DND-41 (cell line): ENCODE measurements at regions not wholly inside any gene's neighbourhood (a gene's known extent, or its start where the extent isn't known, plus 50 kb on each side); places are given as distances from the start of the nearest gene placed in this dataset.

Experiments used
- ATAC-seq: fragments of 200-7000 bp; cut with Tn5 transposase; 3 replicates; pipeline ENCODE4 v1.9.1; 2021; ENCODE audit warnings: low read depth; ENCODE audit not compliant: insufficient read depth
- DNase-seq: peaks from one replicate; pipeline ENCODE4 v3.0.0-alpha.2; 2020
- H2AFZ ChIP-seq: 2 replicates; pipeline ENCODE4 v1.6.0; 2012; ENCODE audit warnings: low read depth, low read length
- H3K27ac ChIP-seq: 2 replicates; pipeline ENCODE4 v1.5.1; 2012; ENCODE audit warnings: low read length, inconsistent platforms
- H3K27me3 ChIP-seq: fragments of 200-600 bp; sonication (generic); 2 replicates; pipeline ENCODE4 v1.6.0; 2012; ENCODE audit warnings: low read length, mild to moderate bottlenecking, inconsistent platforms; ENCODE audit not compliant: insufficient read depth, poor library complexity
- H3K36me3 ChIP-seq: 2 replicates; pipeline ENCODE4 v1.5.1; 2012; ENCODE audit warnings: low read length, inconsistent platforms; ENCODE audit not compliant: insufficient read depth
- H3K4me1 ChIP-seq: 2 replicates; pipeline ENCODE4 v1.5.1; 2012; ENCODE audit warnings: mild to moderate bottlenecking, low read length; ENCODE audit not compliant: insufficient read depth
- H3K4me2 ChIP-seq: 2 replicates; pipeline ENCODE4 v1.6.0; 2012; ENCODE audit warnings: mild to moderate bottlenecking, moderate library complexity, low read length, inconsistent platforms; ENCODE audit not compliant: insufficient read depth
- H3K4me3 ChIP-seq, 2 experiments: fragments of 200-600 bp in 1 of 2; shearing (Covaris generic) in 1 of 2; 2 replicates each; pipeline ENCODE4 v1.5.1; 2012 to 2016; ENCODE audit warnings: inconsistent platforms in 2 of 2, low read length in 2 of 2, mild to moderate bottlenecking in 2 of 2, low read depth in 1 of 2, moderate library complexity in 1 of 2
- H3K79me2 ChIP-seq: 2 replicates; pipeline ENCODE4 v1.6.0; 2012; ENCODE audit warnings: low read length, inconsistent platforms; ENCODE audit not compliant: insufficient read depth
- H3K9ac ChIP-seq: 2 replicates; pipeline ENCODE4 v1.6.0; 2012; ENCODE audit warnings: low read depth, mild to moderate bottlenecking, inconsistent platforms, low read length, moderate library complexity
- H3K9me3 ChIP-seq: 2 replicates; pipeline ENCODE4 v1.5.1; 2012; ENCODE audit warnings: low read length, moderate library complexity, mild to moderate bottlenecking, inconsistent platforms; ENCODE audit not compliant: insufficient read depth, severe bottlenecking
- H4K20me1 ChIP-seq: 2 replicates; pipeline ENCODE4 v1.6.0; 2012; ENCODE audit warnings: low read length; ENCODE audit not compliant: insufficient read depth
- EZH2 ChIP-seq: IDR thresholded peaks from 3 replicates; pipeline ENCODE4 v1.6.1; 2012; ENCODE audit warnings: borderline replicate concordance, low read depth, mild to moderate bottlenecking, moderate library complexity, low read length, inconsistent platforms; ENCODE audit not compliant: severe bottlenecking
- TF ChIP-seq, protein P1 (sequence below): IDR thresholded peaks from 2 replicates; pipeline ENCODE4 v1.5.1; 2012; ENCODE audit warnings: borderline replicate concordance, low read length, moderate library complexity, mild to moderate bottlenecking; ENCODE audit not compliant: poor library complexity, severe bottlenecking; ENCODE audit errors: extremely low read depth

DNA sequence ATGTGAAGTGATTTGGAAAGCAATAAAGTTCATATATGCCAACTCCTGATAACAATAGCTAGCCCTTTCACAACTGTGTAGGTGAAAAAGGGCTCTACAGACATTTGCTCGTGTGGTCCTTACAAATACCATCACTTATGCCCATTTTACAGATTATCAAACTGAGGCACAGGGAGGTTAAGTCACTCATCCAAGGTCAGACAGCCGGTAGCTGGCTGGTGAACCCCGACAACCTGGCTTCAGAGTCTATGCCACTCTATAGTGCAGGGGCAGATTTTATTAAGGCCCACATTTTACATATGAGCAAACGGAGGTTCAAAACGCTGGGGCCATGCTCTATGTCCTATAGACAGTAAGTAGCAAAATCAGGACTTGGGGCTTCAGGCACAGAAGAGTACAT is 280.5 kb downstream of the RRAGC start:
- H3K4me2 ChIP-seq = no peak overlapping the region
- TF ChIP-seq EZH2 = no peak
- TF ChIP-seq, protein P1, sequence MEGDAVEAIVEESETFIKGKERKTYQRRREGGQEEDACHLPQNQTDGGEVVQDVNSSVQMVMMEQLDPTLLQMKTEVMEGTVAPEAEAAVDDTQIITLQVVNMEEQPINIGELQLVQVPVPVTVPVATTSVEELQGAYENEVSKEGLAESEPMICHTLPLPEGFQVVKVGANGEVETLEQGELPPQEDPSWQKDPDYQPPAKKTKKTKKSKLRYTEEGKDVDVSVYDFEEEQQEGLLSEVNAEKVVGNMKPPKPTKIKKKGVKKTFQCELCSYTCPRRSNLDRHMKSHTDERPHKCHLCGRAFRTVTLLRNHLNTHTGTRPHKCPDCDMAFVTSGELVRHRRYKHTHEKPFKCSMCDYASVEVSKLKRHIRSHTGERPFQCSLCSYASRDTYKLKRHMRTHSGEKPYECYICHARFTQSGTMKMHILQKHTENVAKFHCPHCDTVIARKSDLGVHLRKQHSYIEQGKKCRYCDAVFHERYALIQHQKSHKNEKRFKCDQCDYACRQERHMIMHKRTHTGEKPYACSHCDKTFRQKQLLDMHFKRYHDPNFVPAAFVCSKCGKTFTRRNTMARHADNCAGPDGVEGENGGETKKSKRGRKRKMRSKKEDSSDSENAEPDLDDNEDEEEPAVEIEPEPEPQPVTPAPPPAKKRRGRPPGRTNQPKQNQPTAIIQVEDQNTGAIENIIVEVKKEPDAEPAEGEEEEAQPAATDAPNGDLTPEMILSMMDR = no peak
- H3K36me3 ChIP-seq = no peaks in the 10 kb centered on the region
- no peak overlapping the region for H2AFZ ChIP-seq
- H3K4me3 ChIP-seq = no peak overlapping the region
- H3K27me3 ChIP-seq = peaks cover 11% of the 10 kb centered on the region
- H3K9ac ChIP-seq = no peak overlapping the region
- H3K27ac ChIP-seq = no peak overlapping the region
- no peaks in the 10 kb centered on the region for H3K4me1 ChIP-seq
- no peaks in the 10 kb centered on the region for H3K9me3 ChIP-seq
- no peak for DNase-seq
- H3K79me2 ChIP-seq = no peaks in the 10 kb centered on the region
- peaks cover 10% of the 10 kb centered on the region for H4K20me1 ChIP-seq
- no peak for ATAC-seq

DNA sequence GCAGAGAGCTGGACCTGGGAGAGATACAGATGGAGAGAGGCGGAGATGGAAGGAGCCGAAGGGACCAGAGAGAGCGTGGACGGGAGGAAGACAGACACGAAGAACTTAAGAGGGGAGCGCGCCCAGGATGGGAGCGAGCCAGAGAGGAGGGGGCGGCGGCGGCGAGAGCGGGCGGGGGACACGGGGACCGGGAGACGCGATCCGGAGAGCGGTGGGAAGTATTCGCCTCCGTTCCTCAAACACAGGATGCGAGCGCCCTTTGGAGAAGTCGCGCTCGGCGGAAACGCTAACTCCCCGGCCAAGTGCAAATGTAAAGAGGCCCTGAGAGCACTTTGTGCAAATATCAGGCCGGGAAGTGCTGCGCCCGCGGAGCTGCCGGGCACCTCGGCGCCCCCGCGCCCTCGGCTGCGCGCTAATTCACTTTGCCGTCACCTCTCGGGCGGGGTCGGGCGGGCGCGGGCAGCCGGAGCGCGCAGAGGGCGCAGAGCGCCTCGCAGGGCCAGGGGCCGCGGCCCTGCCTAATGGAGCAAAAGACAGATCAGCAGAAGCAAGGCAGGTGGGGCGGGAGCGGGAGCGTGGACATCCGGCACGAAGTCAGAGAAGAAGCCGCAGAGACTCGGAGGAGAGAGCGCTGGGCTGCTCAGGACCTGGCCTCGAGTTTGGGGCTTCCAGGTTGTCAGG is 281.2 kb downstream of the RRAGC start:
- Histone ChIP-seq H4K20me1 (peaks cover 10% of the 10 kb centered on the region), H3K9me3 (no peaks in the 10 kb centered on the region), H3K27me3 (peaks cover 13% of the 10 kb centered on the region), H3K27ac (no peak overlapping the region), H3K79me2 (no peaks in the 10 kb centered on the region), H3K4me2 (no peak overlapping the region), H3K36me3 (no peaks in the 10 kb centered on the region), H3K4me1 (no peaks in the 10 kb centered on the region), H2AFZ (no peak overlapping the region), H3K4me3 (no peak overlapping the region), H3K9ac (no peak overlapping the region)
- no peak for DNase-seq
- no peak for ATAC-seq
- TF ChIP-seq, protein P1 = no peak
- no peak for TF ChIP-seq EZH2

DNA sequence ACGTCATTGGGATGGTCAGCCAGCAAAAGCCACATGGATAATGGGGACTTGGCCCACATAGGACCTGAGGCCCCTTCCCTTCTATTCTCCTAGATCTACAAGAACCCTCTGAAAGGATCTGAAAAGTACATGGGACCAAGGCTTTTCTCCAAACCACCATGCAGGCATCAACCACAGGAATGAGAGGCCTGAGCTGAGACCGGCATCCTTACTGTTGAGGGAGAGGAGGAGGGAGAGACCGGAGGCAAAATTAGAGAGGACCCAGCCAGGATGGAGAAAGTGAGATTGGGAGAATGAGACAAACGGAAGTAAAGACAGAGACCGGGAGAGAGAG is 281.7 kb downstream of the RRAGC start:
- Histone ChIP-seq H2AFZ (no peak overlapping the region), H3K79me2 (no peaks in the 10 kb centered on the region), H3K9ac (no peak overlapping the region), H3K27ac (no peak overlapping the region), H3K9me3 (no peaks in the 10 kb centered on the region), H3K4me1 (no peaks in the 10 kb centered on the region), H3K4me2 (no peak overlapping the region), H3K27me3 (peaks cover 13% of the 10 kb centered on the region), H4K20me1 (peaks cover 10% of the 10 kb centered on the region), H3K4me3 (no peak overlapping the region), H3K36me3 (no peaks in the 10 kb centered on the region)
- TF ChIP-seq, protein P1 = no peak
- no peak for TF ChIP-seq EZH2
- DNase-seq (no peak), ATAC-seq (no peak)
